A549 (cell line): ENCODE measurements at regions not wholly inside any gene's neighbourhood (a gene's known extent, or its start where the extent isn't known, plus 50 kb on each side); places are given as distances from the start of the nearest gene placed in this dataset.

ENCODE experiments used
- CTCF ChIP-seq: fragments of >200 bp; sonication (Bioruptor Twin); formaldehyde crosslinking; IDR thresholded peaks from 3 replicates; pipeline ENCODE4 v1.5.1; 2016
- FOSL2 ChIP-seq, 2 experiments: fragments of 450-650 bp in 1 of 2; fragments of >200 bp in 1 of 2; sonication (Bioruptor Twin) in 1 of 2; formaldehyde crosslinking; IDR thresholded peaks; 2 replicates each; pipeline versions ENCODE4 v1.5.0 to v1.6.1; 2016 to 2020; ENCODE audit warnings: mild to moderate bottlenecking in 1 of 2, moderate library complexity in 1 of 2
- TF ChIP-seq, protein P1 (sequence below): fragments of 450-650 bp; IDR thresholded peaks from 2 replicates; pipeline ENCODE4 v1.6.1; 2014; ENCODE audit warnings: antibody characterized with exemption

DNA sequence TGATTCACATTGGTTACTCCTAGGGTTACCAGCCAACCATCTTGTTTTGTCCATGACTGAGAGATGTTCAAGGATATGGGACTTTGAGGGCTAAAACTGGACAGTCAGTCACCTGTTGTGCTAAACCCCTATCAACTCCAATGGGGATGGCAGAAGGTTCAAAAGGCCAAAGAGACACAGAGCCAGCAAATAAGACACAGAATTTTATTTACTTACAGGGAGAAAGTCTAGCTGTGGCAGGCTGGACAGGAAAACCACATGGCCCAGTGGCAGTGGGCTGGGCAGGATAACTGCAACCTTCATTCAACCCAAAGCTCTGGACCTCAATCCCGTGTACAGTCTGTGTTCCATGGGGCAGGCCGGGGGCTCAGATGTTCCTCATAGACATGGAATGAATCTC lies 326.7 kb upstream of the RPS6KA3 start:
- no peak for TF ChIP-seq FOSL2 (IDR thresholded peaks at IDR 0.05)
- no peak for TF ChIP-seq FOSL2 (CRISPR knock-in tag; IDR thresholded peaks at IDR 0.05)
- TF ChIP-seq, protein P1, sequence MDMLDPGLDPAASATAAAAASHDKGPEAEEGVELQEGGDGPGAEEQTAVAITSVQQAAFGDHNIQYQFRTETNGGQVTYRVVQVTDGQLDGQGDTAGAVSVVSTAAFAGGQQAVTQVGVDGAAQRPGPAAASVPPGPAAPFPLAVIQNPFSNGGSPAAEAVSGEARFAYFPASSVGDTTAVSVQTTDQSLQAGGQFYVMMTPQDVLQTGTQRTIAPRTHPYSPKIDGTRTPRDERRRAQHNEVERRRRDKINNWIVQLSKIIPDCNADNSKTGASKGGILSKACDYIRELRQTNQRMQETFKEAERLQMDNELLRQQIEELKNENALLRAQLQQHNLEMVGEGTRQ: no peak
- no peak for TF ChIP-seq CTCF
